MG63 (cell line): ENCODE measurements at regions not wholly inside any gene's neighbourhood (a gene's known extent, or its start where the extent isn't known, plus 50 kb on each side); places are given as distances from the start of the nearest gene placed in this dataset.
"Not testable (repeated sequence)": the region's sequence is repeated elsewhere in the genome, so short reads cannot be mapped to it uniquely, and the experiment has no call there.

Experiments
- DNase-seq: peaks from one replicate; pipeline ENCODE4 v3.0.0-alpha.2; 2020
- H3K27me3 ChIP-seq: fragments of 250-450 bp; sonication (Bioruptor Pico); 2 replicates; pipeline ENCODE4 v1.5.1; 2020; ENCODE audit warnings: mild to moderate bottlenecking, moderate library complexity
- H3K36me3 ChIP-seq: fragments of 250-450 bp; sonication (Bioruptor Pico); 2 replicates; pipeline ENCODE4 v1.5.1; 2020; ENCODE audit warnings: mild to moderate bottlenecking, moderate library complexity
- H3K4me3 ChIP-seq: fragments of 250-450 bp; sonication (Bioruptor Pico); 2 replicates; pipeline ENCODE4 v1.5.1; 2020; ENCODE audit warnings: mild to moderate bottlenecking, moderate library complexity
- H3K9me3 ChIP-seq: fragments of 250-450 bp; sonication (Bioruptor Pico); 2 replicates; pipeline ENCODE4 v1.5.1; 2020; ENCODE audit warnings: mild to moderate bottlenecking, moderate library complexity

- DNase-seq, result no peak
- Histone ChIP-seq H3K36me3 (no peaks in the 10 kb centered on the region), H3K27me3 (no peaks in the 10 kb centered on the region), H3K9me3 (no peaks in the 10 kb centered on the region), H3K4me3 (no peak overlapping the region)
These were observed 695.0 kb upstream of the HS3ST1 start for GRCh38 chr4:12123707-12124106.

GRCh38 chr4:12122316-12122715 is 693.6 kb upstream of the HS3ST1 start:
- DNase-seq, result no peak
- Histone ChIP-seq H3K36me3 (no peaks in the 10 kb centered on the region), H3K27me3 (no peaks in the 10 kb centered on the region), H3K9me3 (no peaks in the 10 kb centered on the region), H3K4me3 (no peak overlapping the region)

- no peaks in the 10 kb centered on the region for H3K36me3 ChIP-seq
- H3K4me3 ChIP-seq, result no peak overlapping the region
- no peak for DNase-seq
- H3K9me3 ChIP-seq, result no peaks in the 10 kb centered on the region
- H3K27me3 ChIP-seq, result no peaks in the 10 kb centered on the region
These were observed 692.3 kb upstream of the HS3ST1 start for GRCh38 chr4:12120968-12121367.

DNA sequence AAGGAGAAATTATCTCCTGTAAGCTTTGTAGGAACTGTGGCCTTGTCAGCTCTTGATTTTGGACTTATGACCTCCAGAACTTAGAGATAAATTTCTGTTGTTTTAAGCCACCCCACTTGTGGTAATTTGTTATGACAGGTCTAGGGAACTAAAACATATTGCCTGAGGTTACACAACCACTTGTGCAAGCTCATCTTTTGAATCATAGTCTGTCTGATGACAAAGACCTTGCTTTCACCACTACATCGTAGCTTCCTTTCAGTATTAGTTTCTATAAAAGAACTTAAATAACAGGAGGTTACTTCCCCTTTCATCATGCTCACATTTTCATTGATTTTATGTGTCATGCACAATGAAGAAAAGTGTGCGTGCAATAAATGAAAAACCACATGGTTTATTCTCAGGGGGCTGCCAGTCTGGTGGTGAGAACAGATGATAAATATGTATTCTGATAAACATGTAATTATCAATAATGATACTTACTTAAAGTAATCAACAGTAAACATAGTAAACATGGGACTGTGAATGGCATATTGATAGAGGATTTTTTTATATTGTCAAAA is 690.0 kb upstream of the HS3ST1 start:
- no peaks in the 10 kb centered on the region for H3K27me3 ChIP-seq
- no peak overlapping the region for H3K4me3 ChIP-seq
- H3K9me3 ChIP-seq, result no peaks in the 10 kb centered on the region
- DNase-seq, result no peak
- no peaks in the 10 kb centered on the region for H3K36me3 ChIP-seq

DNA sequence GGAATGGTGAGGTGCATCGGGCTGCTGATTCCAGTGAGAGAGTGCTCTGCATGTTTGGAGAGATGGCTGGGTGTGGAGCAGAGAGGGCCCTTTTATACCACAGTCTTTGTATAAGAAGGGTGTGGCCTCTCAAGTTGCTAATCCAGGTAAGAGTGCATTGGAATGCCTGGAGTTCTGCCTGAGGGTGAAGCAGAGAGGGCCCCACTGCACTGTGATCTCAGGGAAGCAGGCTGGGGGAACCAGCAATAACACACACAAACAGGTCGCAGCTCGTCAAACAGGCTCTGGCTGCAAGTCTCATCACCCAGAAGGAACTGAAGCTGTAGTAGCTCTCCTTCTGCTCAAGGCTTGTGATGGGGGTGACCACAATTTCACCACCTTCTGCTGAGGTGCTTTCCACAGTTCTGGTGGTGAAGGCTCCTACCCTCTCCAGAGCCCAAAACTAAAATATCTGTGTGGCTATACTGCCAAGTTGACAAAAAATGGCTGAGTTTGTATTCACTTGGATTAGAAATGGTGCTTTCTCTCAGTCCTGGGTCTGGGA is 687.4 kb upstream of the HS3ST1 start:
- DNase-seq, result no peak
- Histone ChIP-seq H3K4me3 (no peak overlapping the region), H3K36me3 (no peaks in the 10 kb centered on the region), H3K27me3 (no peaks in the 10 kb centered on the region), H3K9me3 (no peaks in the 10 kb centered on the region)

- Histone ChIP-seq H3K36me3 (no peaks in the 10 kb centered on the region), H3K27me3 (no peaks in the 10 kb centered on the region), H3K9me3 (no peaks in the 10 kb centered on the region), H3K4me3 (no peak overlapping the region)
- no peak for DNase-seq
These were observed 681.9 kb upstream of the HS3ST1 start for GRCh38 chr4:12110627-12111026.

DNA sequence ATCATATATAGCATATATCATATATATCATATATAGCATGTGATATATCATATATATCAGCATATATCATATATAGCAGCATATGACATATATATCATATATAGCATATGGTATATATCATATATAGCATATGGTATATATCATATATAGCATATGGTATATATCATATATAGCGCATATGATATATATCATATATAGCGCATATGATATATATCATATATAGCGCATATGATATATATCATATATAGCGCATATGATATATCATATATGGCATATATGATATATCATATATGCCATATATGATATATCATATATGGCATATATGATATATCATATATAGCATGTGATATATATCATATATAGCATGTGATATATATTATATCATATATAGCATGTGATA is 680.4 kb upstream of the HS3ST1 start:
- not testable (repeated sequence) for H3K9me3 ChIP-seq, DNase-seq, H3K4me3 ChIP-seq, H3K27me3 ChIP-seq, H3K36me3 ChIP-seq

GRCh38 chr4:12105519-12105918 is 676.8 kb upstream of the HS3ST1 start:
- DNase-seq, result no peak
- Histone ChIP-seq H3K36me3 (no peaks in the 10 kb centered on the region), H3K27me3 (no peaks in the 10 kb centered on the region), H3K4me3 (no peak overlapping the region), H3K9me3 (no peaks in the 10 kb centered on the region)

- H3K9me3 ChIP-seq, H3K4me3 ChIP-seq, DNase-seq, H3K27me3 ChIP-seq, H3K36me3 ChIP-seq: not testable (repeated sequence)
These were observed 661.2 kb upstream of the HS3ST1 start for GRCh38 chr4:12089920-12090319.

- Histone ChIP-seq H3K36me3 (no peaks in the 10 kb centered on the region), H3K4me3 (no peak overlapping the region), H3K9me3 (no peaks in the 10 kb centered on the region), H3K27me3 (no peaks in the 10 kb centered on the region)
- DNase-seq, result no peak
These were observed 656.0 kb upstream of the HS3ST1 start for GRCh38 chr4:12084690-12085089.

- H3K4me3 ChIP-seq, result no peak overlapping the region
- no peaks in the 10 kb centered on the region for H3K27me3 ChIP-seq
- no peaks in the 10 kb centered on the region for H3K36me3 ChIP-seq
- DNase-seq, result no peak
- H3K9me3 ChIP-seq, result no peaks in the 10 kb centered on the region
These were observed 642.6 kb upstream of the HS3ST1 start for GRCh38 chr4:12071316-12071715.

DNA sequence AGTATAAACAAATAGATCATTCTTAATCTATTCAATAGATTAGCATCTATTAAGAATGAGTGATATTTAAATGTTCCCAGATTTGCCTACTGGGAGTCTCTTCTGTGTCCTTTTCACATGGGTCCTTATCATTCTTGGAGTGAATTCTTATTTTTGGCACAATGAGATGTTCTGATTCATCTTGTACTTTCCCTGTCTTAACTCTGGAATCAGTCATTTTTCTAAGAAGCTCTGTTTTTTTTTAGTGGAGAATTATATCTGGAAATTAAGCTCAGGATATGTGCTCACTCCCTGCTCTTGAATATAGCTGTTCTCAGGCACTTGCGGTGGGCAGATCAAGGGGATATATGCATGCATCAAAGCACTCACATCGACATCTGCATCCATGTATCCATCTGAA is 625.3 kb upstream of the HS3ST1 start:
- no peak overlapping the region for H3K4me3 ChIP-seq
- H3K27me3 ChIP-seq, result no peaks in the 10 kb centered on the region
- H3K36me3 ChIP-seq, result no peaks in the 10 kb centered on the region
- no peaks in the 10 kb centered on the region for H3K9me3 ChIP-seq
- DNase-seq, result no peak

GRCh38 chr4:12053556-12053955 is 624.9 kb upstream of the HS3ST1 start:
- no peaks in the 10 kb centered on the region for H3K36me3 ChIP-seq
- no peaks in the 10 kb centered on the region for H3K9me3 ChIP-seq
- H3K27me3 ChIP-seq, result no peaks in the 10 kb centered on the region
- no peak for DNase-seq
- H3K4me3 ChIP-seq, result no peak overlapping the region

DNA sequence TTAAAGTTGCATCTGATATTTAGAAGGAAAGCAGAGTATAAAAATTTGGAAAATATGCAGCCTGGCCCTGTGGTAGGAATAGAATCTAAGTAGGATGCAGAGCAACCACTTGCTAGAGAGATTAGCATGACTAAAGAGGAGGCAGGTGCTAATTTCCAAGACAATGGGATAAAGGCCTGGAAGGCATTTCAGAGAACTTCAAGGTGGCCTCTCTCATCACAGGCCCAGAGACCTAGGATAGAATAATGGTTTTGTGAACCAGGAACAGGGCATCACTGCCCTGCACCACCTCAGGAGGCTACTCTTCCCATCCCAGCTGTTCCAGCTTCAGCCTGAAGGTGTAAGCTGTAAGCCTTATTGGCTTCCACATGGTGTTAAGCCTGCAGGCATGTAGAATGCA is 621.7 kb upstream of the HS3ST1 start:
- Histone ChIP-seq H3K36me3 (no peaks in the 10 kb centered on the region), H3K27me3 (no peaks in the 10 kb centered on the region), H3K4me3 (no peak overlapping the region), H3K9me3 (no peaks in the 10 kb centered on the region)
- DNase-seq, result no peak

DNA sequence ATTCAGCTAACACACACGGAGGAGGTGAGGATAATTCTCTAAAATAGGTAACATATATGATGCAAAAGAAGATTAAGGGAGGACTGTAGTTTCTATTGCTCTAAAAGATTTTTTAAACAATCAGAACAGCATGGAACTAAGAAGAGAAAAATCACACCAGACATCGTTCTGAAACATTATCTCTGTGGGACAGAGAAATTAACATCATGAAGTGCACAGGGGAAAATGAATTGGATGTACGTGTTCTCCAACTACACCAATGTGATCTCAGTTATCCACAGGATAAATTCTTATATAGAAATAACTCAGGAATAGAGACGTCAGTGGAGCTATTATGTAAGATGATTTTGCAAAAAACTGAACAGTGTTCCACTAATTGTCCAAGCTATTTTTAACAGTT is 614.1 kb upstream of the HS3ST1 start:
- DNase-seq, result no peak
- Histone ChIP-seq H3K9me3 (no peaks in the 10 kb centered on the region), H3K27me3 (no peaks in the 10 kb centered on the region), H3K4me3 (no peak overlapping the region), H3K36me3 (no peaks in the 10 kb centered on the region)

- DNase-seq, result no peak
- Histone ChIP-seq H3K27me3 (no peaks in the 10 kb centered on the region), H3K9me3 (no peaks in the 10 kb centered on the region), H3K4me3 (no peak overlapping the region), H3K36me3 (no peaks in the 10 kb centered on the region)
These were observed 613.1 kb upstream of the HS3ST1 start for GRCh38 chr4:12041828-12042227.

DNA sequence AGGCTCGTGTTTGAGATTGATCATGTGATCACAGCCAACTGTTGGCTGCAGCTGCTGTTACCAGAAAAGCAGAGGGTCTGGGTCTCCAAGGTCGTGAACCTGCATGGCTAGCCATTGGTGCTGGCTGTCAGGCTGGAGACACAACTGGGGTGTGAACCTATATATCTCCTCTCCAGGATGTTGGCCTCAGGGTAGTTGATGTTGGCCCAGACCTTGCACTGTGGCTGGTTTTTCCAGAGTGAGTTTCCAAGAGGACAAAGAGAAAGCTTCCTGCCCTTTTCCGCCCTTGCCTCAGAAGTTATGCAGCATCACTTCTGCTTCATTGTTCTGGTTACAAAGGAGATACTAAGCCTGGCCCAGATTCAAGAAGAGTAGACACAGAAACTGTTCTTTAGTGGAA is 607.8 kb upstream of the HS3ST1 start:
- no peak for DNase-seq
- Histone ChIP-seq H3K9me3 (no peaks in the 10 kb centered on the region), H3K4me3 (no peak overlapping the region), H3K36me3 (no peaks in the 10 kb centered on the region), H3K27me3 (no peaks in the 10 kb centered on the region)

GRCh38 chr4:12028258-12028657 is 599.6 kb upstream of the HS3ST1 start:
- Histone ChIP-seq H3K27me3 (no peaks in the 10 kb centered on the region), H3K9me3 (no peaks in the 10 kb centered on the region), H3K36me3 (no peaks in the 10 kb centered on the region), H3K4me3 (no peak overlapping the region)
- no peak for DNase-seq

DNA sequence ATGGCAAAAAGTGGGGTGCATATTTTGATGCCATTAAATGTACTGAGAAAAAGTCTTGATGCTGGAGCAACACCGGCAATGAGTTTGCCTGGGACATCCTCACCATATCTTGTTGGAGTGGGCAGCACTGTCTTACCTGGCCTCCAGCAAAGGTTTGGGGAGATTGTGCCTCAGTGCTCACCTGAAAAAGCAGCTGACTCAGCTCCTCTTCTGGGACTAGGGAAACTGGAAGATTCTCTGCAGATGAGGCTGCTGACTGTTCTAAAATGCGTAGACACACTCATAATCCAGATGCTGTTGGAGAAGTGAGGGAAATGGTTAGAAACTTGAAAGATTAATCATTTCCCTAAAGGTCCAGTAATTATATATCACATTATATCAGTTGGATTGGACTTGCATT is 593.7 kb upstream of the HS3ST1 start:
- no peaks in the 10 kb centered on the region for H3K36me3 ChIP-seq
- H3K9me3 ChIP-seq, result no peaks in the 10 kb centered on the region
- H3K4me3 ChIP-seq, result no peak overlapping the region
- DNase-seq, result no peak
- H3K27me3 ChIP-seq, result no peaks in the 10 kb centered on the region
